HG03139 (cell line): ENCODE measurements at regions not wholly inside any gene's neighbourhood (a gene's known extent, or its start where the extent isn't known, plus 50 kb on each side); places are given as distances from the start of the nearest gene placed in this dataset.

Source experiments
- ATAC-seq: cut with Tn5 transposase; IDR thresholded peaks from one replicate; pipeline ENCODE4 v1.9.1; 2021; ENCODE audit not compliant: unreplicated experiment

- ATAC-seq = no peak
These were observed 920.7 kb upstream of the NR2F2 start for GRCh38 chr15:95409626-95410310.

- ATAC-seq = no peak
These were observed 919.7 kb upstream of the NR2F2 start for GRCh38 chr15:95410757-95411156.

- ATAC-seq = no peak
These were observed 913.9 kb upstream of the NR2F2 start for GRCh38 chr15:95416576-95416975.

- ATAC-seq = no peak
These were observed 912.7 kb upstream of the NR2F2 start for GRCh38 chr15:95417761-95418160.

GRCh38 chr15:95422255-95422654 lies 908.2 kb upstream of the NR2F2 start:
- no peak for ATAC-seq

GRCh38 chr15:95425859-95426258 lies 904.6 kb upstream of the NR2F2 start:
- no peak for ATAC-seq

GRCh38 chr15:95429345-95429744 lies 901.2 kb upstream of the NR2F2 start:
- ATAC-seq = no peak

- ATAC-seq = no peak
These were observed 899.0 kb upstream of the NR2F2 start for GRCh38 chr15:95431518-95431917.

- ATAC-seq = no peak
These were observed 897.6 kb upstream of the NR2F2 start for GRCh38 chr15:95432878-95433405.

- ATAC-seq = no peak
These were observed 890.6 kb upstream of the NR2F2 start for GRCh38 chr15:95439922-95440376.

- ATAC-seq = no peak
These were observed 889.8 kb upstream of the NR2F2 start for GRCh38 chr15:95440712-95441111.

GRCh38 chr15:95442107-95442719 lies 888.3 kb upstream of the NR2F2 start:
- ATAC-seq = no peak

- no peak for ATAC-seq
These were observed 885.6 kb upstream of the NR2F2 start for GRCh38 chr15:95444860-95445259.

- no peak for ATAC-seq
These were observed 883.6 kb upstream of the NR2F2 start for GRCh38 chr15:95446854-95447253.

- no peak for ATAC-seq
These were observed 883.0 kb upstream of the NR2F2 start for GRCh38 chr15:95447486-95447885.

GRCh38 chr15:95448531-95449229 lies 881.8 kb upstream of the NR2F2 start:
- no peak for ATAC-seq

GRCh38 chr15:95449230-95449628 lies 881.3 kb upstream of the NR2F2 start:
- no peak for ATAC-seq

- ATAC-seq = no peak
These were observed 880.1 kb upstream of the NR2F2 start for GRCh38 chr15:95450413-95450812.

- ATAC-seq = no peak
These were observed 878.6 kb upstream of the NR2F2 start for GRCh38 chr15:95451938-95452337.

GRCh38 chr15:95454403-95455262 lies 875.9 kb upstream of the NR2F2 start:
- no peak for ATAC-seq

GRCh38 chr15:95457520-95457919 lies 873.0 kb upstream of the NR2F2 start:
- ATAC-seq = no peak
